Transverse colon (tissue), 4 donors: ENCODE measurements at regions not wholly inside any gene's neighbourhood (a gene's known extent, or its start where the extent isn't known, plus 50 kb on each side); places are given as distances from the start of the nearest gene placed in this dataset.

Source experiments
- DNase-seq: peaks from one replicate; pipeline ENCODE4 v3.0.0-alpha.2; 2019
- H3K27ac ChIP-seq, 4 donors: fragments of 200-600 bp; sonication (generic); 2 replicates each; pipeline ENCODE4 v1.5.1; 2016 to 2018; ENCODE audit warnings: inconsistent platforms in 4 of 4
- H3K27me3 ChIP-seq: fragments of 200-600 bp; sonication (generic); 2 replicates; pipeline ENCODE4 v1.5.1; 2017; ENCODE audit warnings: inconsistent platforms
- H3K36me3 ChIP-seq, 4 donors: fragments of 200-600 bp; sonication (generic); 2 replicates each; pipeline ENCODE4 v1.5.1; 2017 to 2019; ENCODE audit warnings: inconsistent platforms in 4 of 4
- H3K4me1 ChIP-seq, 4 donors: fragments of 200-600 bp; sonication (generic); 2 replicates each; pipeline ENCODE4 v1.5.1; 2017 to 2020; ENCODE audit warnings: inconsistent platforms in 4 of 4
- H3K4me3 ChIP-seq, 4 donors: fragments of 200-600 bp; sonication (generic); 1 replicate in 1 of 4; 2 replicates in 3 of 4; pipeline versions ENCODE4 v1.5.1 to v1.6.1; 2017 to 2019; ENCODE audit warnings: inconsistent platforms in 4 of 4
- H3K9me3 ChIP-seq, 2 donors: fragments of 200-600 bp; sonication (generic); 2 replicates each; pipeline ENCODE4 v1.5.1; 2017 to 2019; ENCODE audit warnings: inconsistent platforms in 2 of 2
- EP300 ChIP-seq: sonication (generic); formaldehyde crosslinking; IDR thresholded peaks from one replicate; pipeline ENCODE4 v1.6.1; 2017; ENCODE audit warnings: antibody characterized with exemption, low read depth
- POLR2A ChIP-seq: fragments of 450-650 bp; IDR thresholded peaks from one replicate; pipeline ENCODE4 v1.6.1; 2016; ENCODE audit warnings: antibody characterized with exemption, mild to moderate bottlenecking, moderate library complexity
- POLR2AphosphoS5 ChIP-seq, 3 donors: sonication (generic); formaldehyde crosslinking; IDR thresholded peaks; one replicate each; pipeline ENCODE4 v1.6.1; 2016; ENCODE audit warnings: antibody characterized with exemption in 3 of 3
- WGBS, 2 donors: methylation state at CpG; one replicate each; pipeline ENCODE4 v1.1.5; 2018; ENCODE audit warnings: low coverage in 1 of 2; 5-methylcytosine and 5-hydroxymethylcytosine counted together
- in situ Hi-C, 4 donors: fragments of 200-750 bp; cut with MboI; loops; one replicate each; pipeline versions ENCODE4 v1.15.0 to v1.15.1; 2017; ENCODE audit warnings: low sequenced_read_pairs in 3 of 4, low pct_ligation_motif_present in 1 of 4, low pct_unique_long_range_greater_than_20kb in 1 of 4
- intact Hi-C: fragments of 100-400 bp; cut with DNase I; formaldehyde crosslinking; loops from one replicate; pipeline ENCODE4 v1.15.1; 2023; ENCODE audit warnings: low total_unique reads
- TF ChIP-seq, protein P1 (sequence below), 5 experiments: fragments of 200-600 bp in 3 of 5; fragments of 450-650 bp in 2 of 5; sonication (generic) in 3 of 5; IDR thresholded peaks; 1 replicate in 2 of 5; 2 replicates in 3 of 5; pipeline ENCODE4 v1.5.1; 2016 to 2017; ENCODE audit warnings: antibody characterized with exemption in 5 of 5, inconsistent platforms in 3 of 5, mild to moderate bottlenecking in 2 of 5, moderate library complexity in 1 of 5

DNA sequence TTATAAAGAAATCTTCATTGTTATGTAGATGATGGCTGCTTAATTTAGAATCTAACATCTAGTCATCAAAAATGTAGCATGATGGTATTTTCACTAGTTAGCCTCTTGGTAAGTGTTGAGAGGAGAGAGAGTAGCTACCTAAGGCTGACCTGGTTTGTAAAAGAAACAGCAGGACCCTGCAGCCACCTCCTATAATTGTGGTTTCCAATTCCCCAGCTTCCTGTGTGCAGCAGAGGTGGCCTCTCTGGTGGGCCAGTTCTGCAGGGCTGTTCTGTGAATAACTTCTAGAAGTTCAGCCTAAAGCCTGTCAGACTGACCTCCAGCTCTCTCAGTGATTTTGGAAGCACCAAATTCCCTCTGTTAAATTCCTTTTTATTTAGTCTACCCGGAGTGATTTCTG is 246.4 kb upstream of the LRRC7 start:
- Histone ChIP-seq H3K27me3 (no peaks in the 10 kb centered on the region), H3K9me3 (no peaks in the 10 kb centered on the region), H3K4me3 (no peak overlapping the region), H3K27ac (no peak overlapping the region), H3K4me1 (no peaks in the 10 kb centered on the region), H3K36me3 (no peaks in the 10 kb centered on the region)
- TF ChIP-seq POLR2AphosphoS5 (IDR thresholded peaks at IDR 0.05), result no peak
- no peak for TF ChIP-seq EP300
- TF ChIP-seq, protein P1, sequence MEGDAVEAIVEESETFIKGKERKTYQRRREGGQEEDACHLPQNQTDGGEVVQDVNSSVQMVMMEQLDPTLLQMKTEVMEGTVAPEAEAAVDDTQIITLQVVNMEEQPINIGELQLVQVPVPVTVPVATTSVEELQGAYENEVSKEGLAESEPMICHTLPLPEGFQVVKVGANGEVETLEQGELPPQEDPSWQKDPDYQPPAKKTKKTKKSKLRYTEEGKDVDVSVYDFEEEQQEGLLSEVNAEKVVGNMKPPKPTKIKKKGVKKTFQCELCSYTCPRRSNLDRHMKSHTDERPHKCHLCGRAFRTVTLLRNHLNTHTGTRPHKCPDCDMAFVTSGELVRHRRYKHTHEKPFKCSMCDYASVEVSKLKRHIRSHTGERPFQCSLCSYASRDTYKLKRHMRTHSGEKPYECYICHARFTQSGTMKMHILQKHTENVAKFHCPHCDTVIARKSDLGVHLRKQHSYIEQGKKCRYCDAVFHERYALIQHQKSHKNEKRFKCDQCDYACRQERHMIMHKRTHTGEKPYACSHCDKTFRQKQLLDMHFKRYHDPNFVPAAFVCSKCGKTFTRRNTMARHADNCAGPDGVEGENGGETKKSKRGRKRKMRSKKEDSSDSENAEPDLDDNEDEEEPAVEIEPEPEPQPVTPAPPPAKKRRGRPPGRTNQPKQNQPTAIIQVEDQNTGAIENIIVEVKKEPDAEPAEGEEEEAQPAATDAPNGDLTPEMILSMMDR (IDR thresholded peaks at IDR 0.05), result no peak
- TF ChIP-seq POLR2A, result no peak
- in situ Hi-C loops (no loop called here), intact Hi-C loops (no loop called here)
- no peak for DNase-seq
- WGBS, 2 donors, result 39 to 75% methylated on average over 1 of the region's 1 CpG

DNA sequence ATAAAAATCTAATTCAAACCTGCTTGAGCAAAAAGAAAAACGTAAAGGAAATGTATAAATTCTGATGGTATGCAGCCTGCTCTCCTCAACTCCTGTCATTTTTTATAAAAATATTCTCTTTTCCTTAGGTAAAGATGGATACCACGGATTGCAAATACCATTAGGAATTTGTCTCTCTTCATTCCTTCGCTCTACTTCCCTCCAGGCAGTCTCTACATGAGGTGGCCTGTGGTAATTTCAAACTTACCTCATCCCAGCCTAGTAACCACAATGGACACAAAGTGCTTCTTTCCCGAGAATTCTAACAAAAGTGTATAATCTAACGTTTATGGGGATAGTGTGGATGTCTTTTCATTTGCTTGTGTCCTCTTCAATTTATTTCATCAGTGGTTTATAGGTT is 239.5 kb upstream of the LRRC7 start:
- Histone ChIP-seq H3K36me3 (no peaks in the 10 kb centered on the region), H3K27ac (no peak overlapping the region), H3K27me3 (no peaks in the 10 kb centered on the region), H3K4me3 (no peak overlapping the region), H3K9me3 (no peaks in the 10 kb centered on the region), H3K4me1 (no peaks in the 10 kb centered on the region)
- intact Hi-C loops (no loop called here), in situ Hi-C loops (no loop called here)
- WGBS, 2 donors, result 70 to 72% methylated on average over 5 of the region's 5 CpGs
- TF ChIP-seq, protein P1 (IDR thresholded peaks at IDR 0.05), result no peak
- TF ChIP-seq POLR2A (no peak), EP300 (no peak), POLR2AphosphoS5 (IDR thresholded peaks at IDR 0.05) (no peak)
- DNase-seq, result no peak

DNA sequence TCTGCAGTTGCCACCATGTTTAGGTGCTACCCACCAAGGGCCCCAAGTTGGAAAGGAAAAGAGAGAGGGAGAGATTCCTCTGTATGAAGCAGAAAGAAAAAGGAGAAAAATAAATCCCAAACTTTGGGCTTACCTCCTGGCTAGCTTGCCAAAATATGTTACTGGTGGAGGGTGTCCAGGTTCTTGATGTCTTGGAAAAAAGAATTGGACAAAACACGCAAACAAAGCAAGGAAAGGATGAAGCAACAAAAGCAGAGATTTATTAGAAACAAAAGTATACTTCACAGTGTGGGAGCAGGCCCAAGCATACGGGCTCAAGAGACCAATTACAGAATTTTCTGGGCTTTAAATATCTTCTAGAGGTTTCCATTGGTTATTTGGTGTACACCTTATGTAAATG is 204.5 kb upstream of the LRRC7 start:
- no peak overlapping the region for H3K4me3 ChIP-seq
- TF ChIP-seq POLR2A, result no peak
- TF ChIP-seq, protein P1 (IDR thresholded peaks at IDR 0.05), result no peak
- no peak for TF ChIP-seq POLR2AphosphoS5 (IDR thresholded peaks at IDR 0.05)
- no peak for TF ChIP-seq EP300
- no peak for DNase-seq
- H3K9me3 ChIP-seq, result no peaks in the 10 kb centered on the region
- in situ Hi-C loops, result no loop called here
- H3K27ac ChIP-seq, result no peak overlapping the region
- H3K4me1 ChIP-seq, result no peaks in the 10 kb centered on the region
- 59 to 69% methylated on average over 2 of the region's 2 CpGs for WGBS, 2 donors
- intact Hi-C loops, result no loop called here
- no peaks in the 10 kb centered on the region for H3K36me3 ChIP-seq
- no peaks in the 10 kb centered on the region for H3K27me3 ChIP-seq

DNA sequence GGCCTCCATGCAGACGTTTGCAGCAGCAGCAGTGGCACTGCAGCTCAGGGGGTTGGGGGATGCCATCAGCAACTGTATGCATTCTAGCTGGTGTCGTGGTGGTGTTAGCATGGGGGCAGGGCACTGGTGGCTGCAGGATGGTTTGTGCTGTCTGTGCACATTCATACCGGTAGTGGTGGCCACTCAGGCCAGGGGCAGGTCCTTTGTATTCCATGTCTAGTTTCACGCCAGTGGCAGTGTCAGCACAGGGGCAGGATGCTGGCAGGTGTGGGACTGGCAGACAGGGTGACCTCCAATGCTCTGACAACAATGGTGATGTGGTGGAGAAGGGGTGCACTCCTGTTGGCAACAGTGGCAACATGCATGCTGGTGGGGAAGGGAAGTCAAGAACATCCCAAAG is 194.2 kb upstream of the LRRC7 start:
- in situ Hi-C loops, result no loop called here
- intact Hi-C loops, result no loop called here
- H3K9me3 ChIP-seq, result no peaks in the 10 kb centered on the region

More for the DNA sequence above, 194.2 kb upstream of the LRRC7 start:
- Histone ChIP-seq H3K27me3 (no peaks in the 10 kb centered on the region), H3K36me3 (no peaks in the 10 kb centered on the region), H3K27ac (no peak overlapping the region), H3K4me1 (no peaks in the 10 kb centered on the region), H3K4me3 (no peak overlapping the region)
- 84% methylated on average over 4 of the region's 4 CpGs; no CpG with 5 or more reads in 1 of the 2 donors for WGBS, 2 donors
- no peak for TF ChIP-seq EP300
- TF ChIP-seq, protein P1 (IDR thresholded peaks at IDR 0.05), result no peak
- TF ChIP-seq POLR2A, result no peak
- no peak for TF ChIP-seq POLR2AphosphoS5 (IDR thresholded peaks at IDR 0.05)
- no peak for DNase-seq
